HEK293 (cell line): ENCODE measurements at regions not wholly inside any gene's neighbourhood (a gene's known extent, or its start where the extent isn't known, plus 50 kb on each side); places are given as distances from the start of the nearest gene placed in this dataset.

Experiments used
- HOXC10 ChIP-seq: sonication (generic); formaldehyde crosslinking; IDR thresholded peaks from 2 replicates; pipeline ENCODE4 v1.8.1; 2023; ENCODE audit warnings: mild to moderate bottlenecking, missing genetic modification reagents
- KLF1 ChIP-seq: fragments of 450-650 bp; formaldehyde crosslinking; IDR thresholded peaks from 2 replicates; pipeline ENCODE4 v1.5.1; 2016; ENCODE audit warnings: missing biosample characterization, missing genetic modification characterization
- KLF16 ChIP-seq: fragments of 450-650 bp; formaldehyde crosslinking; IDR thresholded peaks from 2 replicates; pipeline ENCODE4 v1.5.1; 2017; ENCODE audit warnings: missing biosample characterization, missing genetic modification characterization
- KLF9 ChIP-seq: fragments of 450-650 bp; formaldehyde crosslinking; IDR thresholded peaks from 2 replicates; pipeline ENCODE4 v1.5.1; 2016; ENCODE audit warnings: missing biosample characterization, missing genetic modification characterization, low read depth
- ZBTB17 ChIP-seq: fragments of 450-650 bp; formaldehyde crosslinking; IDR thresholded peaks from 2 replicates; pipeline ENCODE4 v1.5.1; 2016; ENCODE audit warnings: missing biosample characterization, missing genetic modification characterization
- ZNF10 ChIP-seq: fragments of 450-650 bp; formaldehyde crosslinking; IDR thresholded peaks from 2 replicates; pipeline ENCODE4 v1.5.1; 2017; ENCODE audit warnings: missing biosample characterization, missing genetic modification characterization
- ZNF239 ChIP-seq: fragments of 450-650 bp; formaldehyde crosslinking; IDR thresholded peaks from 2 replicates; pipeline ENCODE4 v1.5.1; 2016; ENCODE audit warnings: missing biosample characterization, missing genetic modification characterization
- ZNF335 ChIP-seq: fragments of 450-650 bp; formaldehyde crosslinking; conservative IDR thresholded peaks from 2 replicates; pipeline ENCODE4 v1.5.1; 2016; ENCODE audit warnings: missing biosample characterization, missing genetic modification characterization
- ZNF423 ChIP-seq: fragments of 450-650 bp; formaldehyde crosslinking; IDR thresholded peaks from 2 replicates; pipeline ENCODE4 v1.5.1; 2016; ENCODE audit warnings: missing biosample characterization, missing genetic modification characterization
- ZNF792 ChIP-seq: fragments of 450-650 bp; formaldehyde crosslinking; IDR thresholded peaks from 2 replicates; pipeline ENCODE4 v1.5.1; 2016; ENCODE audit warnings: missing biosample characterization, missing genetic modification characterization
- TF ChIP-seq, protein P1 (sequence below): fragments of 450-650 bp; formaldehyde crosslinking; conservative IDR thresholded peaks from 2 replicates; pipeline ENCODE4 v1.5.1; 2016; ENCODE audit warnings: low read depth, missing biosample characterization, missing genetic modification characterization
- TF ChIP-seq, protein P2 (sequence below): fragments of 450-650 bp; formaldehyde crosslinking; IDR thresholded peaks from 2 replicates; pipeline ENCODE4 v1.5.1; 2016; ENCODE audit warnings: missing biosample characterization, missing genetic modification characterization
- TF ChIP-seq, protein P3 (sequence below): fragments of 450-650 bp; IDR thresholded peaks from 2 replicates; pipeline ENCODE4 v1.5.1; 2018; ENCODE audit warnings: missing biosample characterization, mild to moderate bottlenecking, missing genetic modification characterization
- TF ChIP-seq, protein P4 (sequence below): fragments of 450-650 bp; formaldehyde crosslinking; IDR thresholded peaks from 2 replicates; pipeline ENCODE4 v1.5.1; 2017; ENCODE audit warnings: missing biosample characterization, missing genetic modification characterization

DNA sequence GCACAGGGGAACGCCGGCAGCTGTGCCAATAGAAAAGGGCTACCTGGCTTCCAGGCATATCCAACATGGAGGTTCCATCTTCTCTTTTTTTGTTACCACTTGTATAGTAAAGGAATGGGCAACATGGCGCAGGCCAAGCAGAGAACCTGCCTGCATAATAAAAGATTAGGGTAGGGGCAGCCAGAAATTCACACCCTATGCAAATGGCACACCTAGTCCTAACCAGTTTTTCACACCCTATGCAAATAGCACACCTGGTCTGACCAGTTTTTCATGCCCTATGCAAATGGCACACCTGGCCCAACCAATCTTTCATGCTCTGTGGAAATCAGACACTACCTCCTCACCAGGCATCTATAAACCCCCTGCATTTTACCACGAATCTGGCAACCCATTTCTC, 369.5 kb downstream of the IPMK start:
- TF ChIP-seq ZNF239 (tag by site-specific recombination) (no peak), ZNF423 (tag by site-specific recombination) (no peak), HOXC10 (CRISPR knock-in tag) (no peak), KLF16 (tag by site-specific recombination) (no peak), ZNF10 (tag by site-specific recombination) (no peak), KLF9 (tag by site-specific recombination) (no peak), ZBTB17 (tag by site-specific recombination) (no peak), ZNF792 (no peak), ZNF335 (tag by site-specific recombination) (no peak), KLF1 (tag by site-specific recombination) (no peak)
- TF ChIP-seq, protein P1, sequence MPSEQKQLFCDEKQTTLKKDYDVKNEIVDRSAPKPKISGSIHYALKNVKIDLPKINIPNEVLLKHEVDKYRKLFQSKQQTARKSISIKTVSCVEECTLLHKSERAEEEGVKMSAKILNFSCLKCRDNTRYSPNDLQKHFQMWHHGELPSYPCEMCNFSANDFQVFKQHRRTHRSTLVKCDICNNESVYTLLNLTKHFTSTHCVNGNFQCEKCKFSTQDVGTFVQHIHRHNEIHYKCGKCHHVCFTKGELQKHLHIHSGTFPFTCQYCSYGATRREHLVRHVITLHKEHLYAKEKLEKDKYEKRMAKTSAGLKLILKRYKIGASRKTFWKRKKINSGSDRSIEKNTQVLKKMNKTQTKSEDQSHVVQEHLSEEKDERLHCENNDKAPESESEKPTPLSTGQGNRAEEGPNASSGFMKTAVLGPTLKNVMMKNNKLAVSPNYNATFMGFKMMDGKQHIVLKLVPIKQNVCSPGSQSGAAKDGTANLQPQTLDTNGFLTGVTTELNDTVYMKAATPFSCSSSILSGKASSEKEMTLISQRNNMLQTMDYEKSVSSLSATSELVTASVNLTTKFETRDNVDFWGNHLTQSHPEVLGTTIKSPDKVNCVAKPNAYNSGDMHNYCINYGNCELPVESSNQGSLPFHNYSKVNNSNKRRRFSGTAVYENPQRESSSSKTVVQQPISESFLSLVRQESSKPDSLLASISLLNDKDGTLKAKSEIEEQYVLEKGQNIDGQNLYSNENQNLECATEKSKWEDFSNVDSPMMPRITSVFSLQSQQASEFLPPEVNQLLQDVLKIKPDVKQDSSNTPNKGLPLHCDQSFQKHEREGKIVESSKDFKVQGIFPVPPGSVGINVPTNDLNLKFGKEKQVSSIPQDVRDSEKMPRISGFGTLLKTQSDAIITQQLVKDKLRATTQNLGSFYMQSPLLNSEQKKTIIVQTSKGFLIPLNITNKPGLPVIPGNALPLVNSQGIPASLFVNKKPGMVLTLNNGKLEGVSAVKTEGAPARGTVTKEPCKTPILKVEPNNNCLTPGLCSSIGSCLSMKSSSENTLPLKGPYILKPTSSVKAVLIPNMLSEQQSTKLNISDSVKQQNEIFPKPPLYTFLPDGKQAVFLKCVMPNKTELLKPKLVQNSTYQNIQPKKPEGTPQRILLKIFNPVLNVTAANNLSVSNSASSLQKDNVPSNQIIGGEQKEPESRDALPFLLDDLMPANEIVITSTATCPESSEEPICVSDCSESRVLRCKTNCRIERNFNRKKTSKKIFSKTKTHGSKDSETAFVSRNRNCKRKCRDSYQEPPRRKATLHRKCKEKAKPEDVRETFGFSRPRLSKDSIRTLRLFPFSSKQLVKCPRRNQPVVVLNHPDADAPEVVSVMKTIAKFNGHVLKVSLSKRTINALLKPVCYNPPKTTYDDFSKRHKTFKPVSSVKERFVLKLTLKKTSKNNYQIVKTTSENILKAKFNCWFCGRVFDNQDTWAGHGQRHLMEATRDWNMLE (tag by site-specific recombination) = no peak
- TF ChIP-seq, protein P2, sequence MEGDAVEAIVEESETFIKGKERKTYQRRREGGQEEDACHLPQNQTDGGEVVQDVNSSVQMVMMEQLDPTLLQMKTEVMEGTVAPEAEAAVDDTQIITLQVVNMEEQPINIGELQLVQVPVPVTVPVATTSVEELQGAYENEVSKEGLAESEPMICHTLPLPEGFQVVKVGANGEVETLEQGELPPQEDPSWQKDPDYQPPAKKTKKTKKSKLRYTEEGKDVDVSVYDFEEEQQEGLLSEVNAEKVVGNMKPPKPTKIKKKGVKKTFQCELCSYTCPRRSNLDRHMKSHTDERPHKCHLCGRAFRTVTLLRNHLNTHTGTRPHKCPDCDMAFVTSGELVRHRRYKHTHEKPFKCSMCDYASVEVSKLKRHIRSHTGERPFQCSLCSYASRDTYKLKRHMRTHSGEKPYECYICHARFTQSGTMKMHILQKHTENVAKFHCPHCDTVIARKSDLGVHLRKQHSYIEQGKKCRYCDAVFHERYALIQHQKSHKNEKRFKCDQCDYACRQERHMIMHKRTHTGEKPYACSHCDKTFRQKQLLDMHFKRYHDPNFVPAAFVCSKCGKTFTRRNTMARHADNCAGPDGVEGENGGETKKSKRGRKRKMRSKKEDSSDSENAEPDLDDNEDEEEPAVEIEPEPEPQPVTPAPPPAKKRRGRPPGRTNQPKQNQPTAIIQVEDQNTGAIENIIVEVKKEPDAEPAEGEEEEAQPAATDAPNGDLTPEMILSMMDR (tag by site-specific recombination) = no peak
- TF ChIP-seq, protein P3, sequence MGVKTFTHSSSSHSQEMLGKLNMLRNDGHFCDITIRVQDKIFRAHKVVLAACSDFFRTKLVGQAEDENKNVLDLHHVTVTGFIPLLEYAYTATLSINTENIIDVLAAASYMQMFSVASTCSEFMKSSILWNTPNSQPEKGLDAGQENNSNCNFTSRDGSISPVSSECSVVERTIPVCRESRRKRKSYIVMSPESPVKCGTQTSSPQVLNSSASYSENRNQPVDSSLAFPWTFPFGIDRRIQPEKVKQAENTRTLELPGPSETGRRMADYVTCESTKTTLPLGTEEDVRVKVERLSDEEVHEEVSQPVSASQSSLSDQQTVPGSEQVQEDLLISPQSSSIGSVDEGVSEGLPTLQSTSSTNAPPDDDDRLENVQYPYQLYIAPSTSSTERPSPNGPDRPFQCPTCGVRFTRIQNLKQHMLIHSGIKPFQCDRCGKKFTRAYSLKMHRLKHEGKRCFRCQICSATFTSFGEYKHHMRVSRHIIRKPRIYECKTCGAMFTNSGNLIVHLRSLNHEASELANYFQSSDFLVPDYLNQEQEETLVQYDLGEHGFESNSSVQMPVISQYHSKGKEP (tag by site-specific recombination) = no peak
- TF ChIP-seq, protein P4, sequence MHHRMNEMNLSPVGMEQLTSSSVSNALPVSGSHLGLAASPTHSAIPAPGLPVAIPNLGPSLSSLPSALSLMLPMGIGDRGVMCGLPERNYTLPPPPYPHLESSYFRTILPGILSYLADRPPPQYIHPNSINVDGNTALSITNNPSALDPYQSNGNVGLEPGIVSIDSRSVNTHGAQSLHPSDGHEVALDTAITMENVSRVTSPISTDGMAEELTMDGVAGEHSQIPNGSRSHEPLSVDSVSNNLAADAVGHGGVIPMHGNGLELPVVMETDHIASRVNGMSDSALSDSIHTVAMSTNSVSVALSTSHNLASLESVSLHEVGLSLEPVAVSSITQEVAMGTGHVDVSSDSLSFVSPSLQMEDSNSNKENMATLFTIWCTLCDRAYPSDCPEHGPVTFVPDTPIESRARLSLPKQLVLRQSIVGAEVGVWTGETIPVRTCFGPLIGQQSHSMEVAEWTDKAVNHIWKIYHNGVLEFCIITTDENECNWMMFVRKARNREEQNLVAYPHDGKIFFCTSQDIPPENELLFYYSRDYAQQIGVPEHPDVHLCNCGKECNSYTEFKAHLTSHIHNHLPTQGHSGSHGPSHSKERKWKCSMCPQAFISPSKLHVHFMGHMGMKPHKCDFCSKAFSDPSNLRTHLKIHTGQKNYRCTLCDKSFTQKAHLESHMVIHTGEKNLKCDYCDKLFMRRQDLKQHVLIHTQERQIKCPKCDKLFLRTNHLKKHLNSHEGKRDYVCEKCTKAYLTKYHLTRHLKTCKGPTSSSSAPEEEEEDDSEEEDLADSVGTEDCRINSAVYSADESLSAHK (tag by site-specific recombination) = no peak
